Kidney (tissue), 13 donors: ENCODE measurements at regions not wholly inside any gene's neighbourhood (a gene's known extent, or its start where the extent isn't known, plus 50 kb on each side); places are given as distances from the start of the nearest gene placed in this dataset.
"Not testable (repeated sequence)": the region's sequence is repeated elsewhere in the genome, so short reads cannot be mapped to it uniquely, and the experiment has no call there.

Experiments
- DNase-seq, 5 donors: peaks; one replicate each; pipeline ENCODE4 v3.0.0-alpha.2; 2013 to 2020
- FAIRE-seq: peaks from 2 replicates; lab custom pipeline; 2012; peaks lifted over from hg19 to GRCh38; lab: Jason Lieb, UNC
- H3K27ac ChIP-seq, 2 donors: one replicate each; pipeline ENCODE4 v1.7.0; 2013; ENCODE audit warnings: low read depth in 2 of 2, low read length in 2 of 2, inconsistent platforms in 1 of 2
- H3K27me3 ChIP-seq: one replicate; pipeline ENCODE4 v1.7.1; 2013; ENCODE audit warnings: low read length, inconsistent platforms; ENCODE audit not compliant: control insufficient read depth, insufficient read depth
- H3K36me3 ChIP-seq, 3 donors: one replicate each; pipeline versions ENCODE4 v1.7.0 to v1.7.1; 2013; ENCODE audit warnings: low read length in 3 of 3, control low read depth in 1 of 3, inconsistent platforms in 1 of 3; ENCODE audit not compliant: insufficient read depth in 3 of 3, control insufficient read depth in 2 of 3
- H3K4me1 ChIP-seq, 3 donors: one replicate each; pipeline versions ENCODE4 v1.7.0 to v1.7.1; 2013; ENCODE audit warnings: low read length in 3 of 3, inconsistent platforms in 1 of 3, low read depth in 1 of 3; ENCODE audit not compliant: control insufficient read depth in 2 of 3, insufficient read depth in 2 of 3
- H3K4me3 ChIP-seq, 3 donors: one replicate each; pipeline versions ENCODE4 v1.7.0 to v1.8.1; 2013; ENCODE audit warnings: low read length in 3 of 3, control low read depth in 1 of 3, inconsistent platforms in 1 of 3
- H3K9ac ChIP-seq, 3 donors: one replicate each; pipeline versions ENCODE4 v1.7.0 to v1.7.1; 2013; ENCODE audit warnings: low read length in 3 of 3, control low read depth in 1 of 3, inconsistent platforms in 1 of 3
- H3K9me3 ChIP-seq, 3 donors: one replicate each; pipeline versions ENCODE4 v1.7.0 to v1.7.1; 2013; ENCODE audit warnings: low read length in 3 of 3, control low read depth in 1 of 3, inconsistent platforms in 1 of 3; ENCODE audit not compliant: control insufficient read depth in 2 of 3, insufficient read depth in 1 of 3
- intact Hi-C: fragments of 100-400 bp; cut with DNase I; formaldehyde crosslinking; loops from one replicate; pipeline ENCODE4 v1.11.1; 2022
- TF ChIP-seq, protein P1 (sequence below): IDR thresholded peaks from 3 replicates; pipeline ENCODE4 v1.5.1; 2012; ENCODE audit warnings: mild to moderate bottlenecking, moderate library complexity, borderline replicate concordance; ENCODE audit not compliant: insufficient read depth; ENCODE audit errors: extremely low read depth
- donor health status: control.
- donor health status: control.
- donor health status: control.
- donor health status: control.
- donor health status: control.
- donor health status: DM: yes; HTN: yes; CAD: no.
- donor health status: Normal renal cell carcinoma (clear cell type).

DNA sequence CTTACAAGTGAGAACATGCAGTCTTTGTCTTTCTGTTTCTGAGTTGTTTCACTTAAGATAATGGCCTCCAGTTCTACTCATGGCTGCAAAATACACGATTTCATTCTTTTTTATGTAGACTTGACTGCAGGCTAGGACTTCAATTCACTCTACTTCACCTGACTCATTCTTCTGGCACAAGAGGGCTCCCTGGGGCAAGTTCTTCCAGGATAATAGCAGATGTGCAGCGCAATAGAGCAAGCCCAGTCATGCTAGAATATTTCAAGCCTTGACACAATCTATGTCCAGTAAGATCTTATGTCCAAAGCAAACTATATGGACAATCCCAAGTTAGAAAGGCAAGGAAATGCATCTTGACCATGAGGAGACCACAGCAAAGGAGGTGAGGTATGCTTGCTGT, 211.7 kb upstream of the GADL1 start:
- intact Hi-C loops: no loop called here
- Histone ChIP-seq H3K4me1 (no peaks in the 10 kb centered on the region), H3K4me3 (no peak overlapping the region), H3K9ac (no peak overlapping the region), H3K36me3 (no peaks in the 10 kb centered on the region), H3K9me3 (no peaks in the 10 kb centered on the region), H3K27me3 (no peaks in the 10 kb centered on the region), H3K27ac (no peak overlapping the region)
- TF ChIP-seq, protein P1, sequence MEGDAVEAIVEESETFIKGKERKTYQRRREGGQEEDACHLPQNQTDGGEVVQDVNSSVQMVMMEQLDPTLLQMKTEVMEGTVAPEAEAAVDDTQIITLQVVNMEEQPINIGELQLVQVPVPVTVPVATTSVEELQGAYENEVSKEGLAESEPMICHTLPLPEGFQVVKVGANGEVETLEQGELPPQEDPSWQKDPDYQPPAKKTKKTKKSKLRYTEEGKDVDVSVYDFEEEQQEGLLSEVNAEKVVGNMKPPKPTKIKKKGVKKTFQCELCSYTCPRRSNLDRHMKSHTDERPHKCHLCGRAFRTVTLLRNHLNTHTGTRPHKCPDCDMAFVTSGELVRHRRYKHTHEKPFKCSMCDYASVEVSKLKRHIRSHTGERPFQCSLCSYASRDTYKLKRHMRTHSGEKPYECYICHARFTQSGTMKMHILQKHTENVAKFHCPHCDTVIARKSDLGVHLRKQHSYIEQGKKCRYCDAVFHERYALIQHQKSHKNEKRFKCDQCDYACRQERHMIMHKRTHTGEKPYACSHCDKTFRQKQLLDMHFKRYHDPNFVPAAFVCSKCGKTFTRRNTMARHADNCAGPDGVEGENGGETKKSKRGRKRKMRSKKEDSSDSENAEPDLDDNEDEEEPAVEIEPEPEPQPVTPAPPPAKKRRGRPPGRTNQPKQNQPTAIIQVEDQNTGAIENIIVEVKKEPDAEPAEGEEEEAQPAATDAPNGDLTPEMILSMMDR: no peak
- no peak for DNase-seq
- FAIRE-seq: no peak

DNA sequence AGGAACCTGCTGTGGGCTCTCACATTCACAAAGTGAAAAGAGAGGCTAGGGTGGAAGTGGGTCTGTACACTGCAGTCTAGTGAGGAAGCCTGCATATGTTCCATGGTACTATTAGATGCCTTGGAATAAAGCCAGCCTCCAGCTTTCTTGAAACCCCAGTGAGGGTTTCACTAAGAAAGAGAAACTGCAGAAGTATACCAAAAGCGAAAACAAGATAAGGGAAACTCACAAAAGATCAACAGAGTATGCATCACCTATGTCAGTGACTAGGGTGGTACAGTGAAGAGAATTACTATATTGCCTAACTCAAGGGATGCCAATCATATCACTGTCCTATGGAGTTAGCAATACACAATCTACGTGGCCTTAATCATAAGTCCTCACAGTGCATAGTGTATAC, 212.5 kb upstream of the GADL1 start:
- H3K9ac ChIP-seq: no peak overlapping the region
- no peak for FAIRE-seq
- no peaks in the 10 kb centered on the region for H3K9me3 ChIP-seq
- H3K27me3 ChIP-seq: no peaks in the 10 kb centered on the region
- TF ChIP-seq, protein P1: no peak
- intact Hi-C loops: no loop called here
- H3K4me3 ChIP-seq: no peak overlapping the region
- H3K36me3 ChIP-seq: no peaks in the 10 kb centered on the region
- no peak overlapping the region for H3K27ac ChIP-seq
- no peak for DNase-seq
- no peaks in the 10 kb centered on the region for H3K4me1 ChIP-seq

DNA sequence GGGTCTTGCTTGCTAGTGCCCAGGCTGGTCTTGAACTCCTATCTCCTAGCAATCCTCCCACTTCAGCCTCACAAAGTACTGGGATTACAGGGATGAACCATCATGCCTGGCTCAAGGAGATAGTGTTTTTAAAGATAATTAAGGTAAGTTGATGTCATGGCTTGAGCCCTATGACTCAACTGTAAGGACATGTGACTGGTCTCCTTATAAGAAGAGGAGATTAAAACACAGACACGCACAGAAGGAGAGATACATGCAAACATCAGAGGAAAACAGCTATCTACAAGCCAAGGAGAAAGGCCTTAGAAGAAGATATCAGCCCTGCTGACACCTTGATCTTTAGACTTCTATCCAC, 220.4 kb upstream of the GADL1 start:
- FAIRE-seq: no peak
- H3K9me3 ChIP-seq: peaks cover 0 to 1% (median 0%) of the 10 kb centered on the region in 3 donors

DNA sequence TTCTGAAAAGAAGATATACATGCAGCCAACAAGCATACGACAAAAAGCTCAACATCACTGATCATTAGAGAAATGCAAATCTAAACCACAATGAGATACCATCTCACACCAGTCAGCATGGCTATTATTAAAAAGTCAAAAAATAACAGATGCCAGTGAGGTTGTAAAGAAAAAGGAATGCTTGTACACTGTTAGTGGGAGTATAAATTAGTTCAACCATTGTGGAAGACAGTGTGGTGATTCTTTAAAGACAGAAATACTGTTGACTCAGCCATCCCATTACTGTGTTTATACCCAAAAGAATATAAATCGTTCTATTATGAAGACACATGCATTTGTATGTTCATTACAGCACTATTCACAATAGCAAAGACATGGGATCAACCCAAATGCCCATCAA, 221.1 kb upstream of the GADL1 start:
- H3K9me3 ChIP-seq, DNase-seq, H3K9ac ChIP-seq, H3K27me3 ChIP-seq, FAIRE-seq, H3K36me3 ChIP-seq, intact Hi-C loops, H3K4me3 ChIP-seq, H3K27ac ChIP-seq, H3K4me1 ChIP-seq: not testable (repeated sequence)

More for the DNA sequence above, 220.4 kb upstream of the GADL1 start:
- H3K27ac ChIP-seq: no peak overlapping the region
- no peaks in the 10 kb centered on the region for H3K36me3 ChIP-seq
- H3K4me3 ChIP-seq: no peak overlapping the region
- no peaks in the 10 kb centered on the region for H3K4me1 ChIP-seq
- intact Hi-C loops: no loop called here
- H3K27me3 ChIP-seq: no peaks in the 10 kb centered on the region
- no peak for DNase-seq
- no peak overlapping the region for H3K9ac ChIP-seq
- TF ChIP-seq, protein P1: no peak
